Stimulated activated CD4-positive, alpha-beta T cell treated with anti-CD3 and anti-CD28 coated beads, TNF-alpha, amount 100 ng/mL, for 48 hours (primary cell): ENCODE measurements at regions not wholly inside any gene's neighbourhood (a gene's known extent, or its start where the extent isn't known, plus 50 kb on each side); places are given as distances from the start of the nearest gene placed in this dataset.
"Not testable (repeated sequence)": the region's sequence is repeated elsewhere in the genome, so short reads cannot be mapped to it uniquely, and the experiment has no call there.

Experiments
- DNase-seq, 3 donors: peaks; one replicate each; pipeline ENCODE4 v3.0.0-alpha.2; 2020; ENCODE audit warnings: low read depth in 3 of 3

- no peak for DNase-seq
Measured at GRCh38 chr1:182331387-182331786, 60.2 kb downstream of the GLUL start.

DNA sequence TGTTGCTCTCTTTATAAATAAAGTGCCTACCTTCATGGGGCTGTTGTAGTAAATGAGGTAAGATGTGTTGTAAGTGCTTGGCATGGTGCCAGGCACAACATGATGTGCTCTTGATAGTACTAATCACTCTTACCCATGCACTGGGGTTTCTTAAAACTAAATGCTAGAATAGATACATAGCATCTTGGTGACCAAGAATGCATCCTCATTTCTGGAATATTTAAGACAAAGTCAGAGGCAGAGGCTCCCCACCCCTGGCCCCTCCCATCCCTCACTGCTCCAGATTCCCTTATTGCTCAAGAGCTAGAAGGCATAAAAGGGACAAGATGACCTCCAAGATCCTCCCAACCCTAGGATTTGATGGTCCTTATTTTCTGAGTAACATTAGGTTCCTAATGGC is 61.3 kb downstream of the GLUL start:
- no peak for DNase-seq

DNA sequence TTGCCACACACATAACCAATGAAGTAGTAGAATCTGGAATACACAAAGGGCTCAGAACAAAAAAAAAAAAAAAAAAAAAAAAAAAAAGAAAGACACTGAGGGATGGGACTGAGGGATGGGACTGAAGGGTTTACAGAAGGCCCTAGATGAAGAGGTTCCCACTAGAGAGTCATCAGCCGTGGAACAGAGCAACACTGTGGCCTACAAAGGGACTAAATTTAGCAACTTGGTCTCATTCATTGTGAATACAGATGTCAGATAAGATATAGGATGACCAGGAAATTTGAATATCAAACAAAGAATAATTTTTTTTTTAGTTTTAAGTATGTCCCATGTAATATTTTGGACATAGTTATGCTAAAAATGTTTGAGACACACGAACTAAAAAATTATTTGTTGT is 62.1 kb downstream of the GLUL start:
- no peak for DNase-seq

- DNase-seq: no peak
Measured at GRCh38 chr1:182328591-182328990, 63.0 kb downstream of the GLUL start.

- no peak for DNase-seq
Measured at GRCh38 chr1:182325339-182325738, 66.3 kb downstream of the GLUL start.

DNA sequence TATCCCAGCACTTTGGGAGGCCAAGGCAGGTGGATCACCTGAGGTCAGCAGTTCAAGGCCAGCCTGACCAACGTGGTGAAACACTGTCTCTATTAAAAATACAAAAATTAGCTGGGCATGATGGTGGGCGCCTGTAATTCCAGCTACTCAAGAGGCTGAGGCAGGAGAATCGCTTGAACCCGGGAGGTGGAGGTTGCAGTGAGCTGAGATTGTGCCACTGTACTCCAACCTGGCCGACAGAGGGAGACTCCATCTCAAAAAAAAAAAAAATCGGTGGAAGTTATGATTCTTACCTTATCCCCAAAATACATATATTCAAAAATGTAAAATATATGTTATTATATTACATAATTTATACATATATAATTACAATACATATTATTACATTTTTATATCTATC is 70.1 kb downstream of the GLUL start:
- DNase-seq: not testable (repeated sequence)

DNA sequence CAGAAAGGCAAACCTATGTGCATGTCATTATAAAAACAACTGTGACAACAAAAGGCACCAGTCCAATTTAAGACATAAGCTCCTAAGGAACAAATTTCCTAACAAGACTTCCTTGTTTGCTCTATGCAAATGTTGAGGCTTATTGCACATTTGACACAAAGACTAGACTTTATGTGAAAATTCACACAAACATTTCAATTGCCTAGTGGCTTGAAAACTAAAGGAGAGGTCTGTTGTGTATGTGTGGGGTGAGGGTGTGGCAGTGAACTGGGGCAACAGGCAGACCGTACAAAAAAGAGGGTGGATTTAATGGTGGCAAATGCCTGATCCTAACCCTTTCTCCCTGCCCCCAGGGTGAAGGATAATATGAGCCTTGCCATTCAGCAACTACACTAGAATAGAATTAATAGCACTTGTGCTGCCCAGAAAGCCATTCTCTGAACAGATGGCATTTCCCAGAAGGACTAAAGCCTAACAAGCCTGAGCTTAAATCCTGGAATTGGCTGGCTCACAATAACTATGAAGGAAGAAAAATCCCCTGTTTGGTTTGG is 73.9 kb downstream of the GLUL start:
- no peak for DNase-seq

DNA sequence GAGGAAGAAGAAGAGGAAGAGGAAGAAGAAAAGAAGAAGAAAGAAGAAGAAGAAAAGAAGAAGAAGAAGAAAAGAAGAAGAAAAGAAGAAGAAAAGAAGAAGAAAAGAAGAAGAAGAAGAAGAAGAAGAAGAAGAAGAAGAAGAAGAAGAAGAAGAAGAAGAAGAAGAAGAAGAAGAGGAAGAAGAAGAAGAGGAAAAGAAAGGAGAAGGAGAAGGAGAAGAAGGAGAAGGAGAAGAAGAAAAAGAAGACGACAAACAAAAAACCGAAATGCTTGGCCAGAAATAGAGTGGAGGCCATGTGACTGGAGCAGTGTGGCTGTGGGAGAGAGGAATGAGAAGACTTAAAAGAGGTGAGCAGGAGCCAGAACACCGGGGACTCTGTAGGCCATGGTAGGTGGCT is 75.1 kb downstream of the GLUL start:
- DNase-seq: not testable (repeated sequence)

GRCh38 chr1:182315167-182315556 is 76.4 kb downstream of the GLUL start:
- no peak for DNase-seq

DNA sequence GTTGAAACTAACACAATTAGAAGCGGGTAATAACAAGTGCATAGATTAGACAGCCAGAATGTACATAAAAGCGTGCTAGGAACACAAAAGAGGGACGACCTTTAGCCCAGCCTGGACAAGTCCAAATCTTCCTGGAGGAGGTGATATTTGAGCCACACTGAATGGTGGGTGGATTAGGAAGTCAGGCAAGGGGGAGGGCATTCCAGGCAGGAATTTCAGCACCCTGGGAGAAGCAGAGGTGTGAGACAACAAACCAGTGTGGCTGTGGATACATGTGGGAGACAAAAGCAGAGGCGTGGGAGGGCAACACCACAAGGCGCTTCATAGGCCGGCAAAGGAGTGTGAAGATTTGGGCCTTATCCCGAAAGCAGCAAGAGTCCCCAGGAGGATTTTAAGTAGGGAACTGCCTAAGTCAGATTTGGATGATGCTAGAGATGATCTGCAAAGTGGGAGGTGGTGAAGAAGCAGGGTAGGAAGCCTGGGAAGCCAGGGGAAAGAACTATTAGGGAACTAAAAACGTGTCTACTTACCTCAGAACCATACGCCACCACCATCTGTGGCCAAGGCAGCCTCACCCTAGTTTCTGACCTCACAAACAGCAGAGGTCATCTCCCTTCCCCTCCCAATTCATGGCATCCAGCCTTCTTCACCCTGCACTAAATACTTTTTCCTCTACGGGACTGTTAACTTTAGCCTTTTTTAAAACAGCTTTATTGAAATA is 81.8 kb downstream of the GLUL start:
- no peak for DNase-seq

GRCh38 chr1:182308826-182309225 is 82.8 kb downstream of the GLUL start:
- DNase-seq: no peak

DNA sequence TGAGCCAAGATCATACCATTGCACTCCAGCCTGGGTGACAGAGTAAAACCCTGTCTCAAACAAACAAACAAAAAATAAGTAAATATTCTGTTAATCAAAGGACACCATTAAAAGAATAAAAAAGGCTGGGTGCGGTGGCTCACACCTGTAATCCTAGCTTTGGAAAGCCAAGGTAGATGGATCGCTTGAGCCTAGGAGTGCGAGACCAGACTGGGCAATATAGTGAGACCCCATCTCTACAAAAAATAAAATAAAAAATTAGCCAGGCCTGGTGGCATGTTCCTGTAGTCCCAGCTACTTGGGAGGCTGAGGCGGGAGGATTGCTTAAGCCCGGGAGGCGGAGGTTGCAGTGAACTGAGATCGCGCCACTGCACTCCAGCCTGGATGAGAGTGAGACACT is 84.1 kb downstream of the GLUL start:
- not testable (repeated sequence) for DNase-seq

- no peak for DNase-seq
Measured at GRCh38 chr1:182305861-182306260, 85.7 kb downstream of the GLUL start.

DNA sequence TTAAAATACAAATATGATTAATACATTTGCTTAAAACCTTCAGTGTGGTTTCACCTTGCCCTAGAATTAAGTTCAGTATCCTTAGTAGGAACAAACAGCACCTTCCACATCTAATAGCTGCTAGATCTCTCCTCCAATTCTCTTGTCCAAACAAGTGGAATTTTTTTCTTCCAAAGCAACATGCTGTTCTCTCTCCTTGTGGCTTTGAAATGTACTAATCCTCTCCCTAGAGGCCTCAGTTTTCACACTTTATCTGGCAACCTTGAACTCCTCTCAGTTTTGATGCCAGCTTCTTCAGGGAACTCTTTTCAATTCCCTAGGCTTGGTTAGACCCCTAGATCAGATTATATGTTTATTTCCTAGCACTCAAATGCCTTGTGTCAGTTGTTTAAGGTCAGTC is 87.0 kb downstream of the GLUL start:
- no peak for DNase-seq

- DNase-seq: no peak
Measured at GRCh38 chr1:182304218-182304617, 87.4 kb downstream of the GLUL start.

- no peak for DNase-seq
Measured at GRCh38 chr1:182303778-182304177, 87.8 kb downstream of the GLUL start.

DNA sequence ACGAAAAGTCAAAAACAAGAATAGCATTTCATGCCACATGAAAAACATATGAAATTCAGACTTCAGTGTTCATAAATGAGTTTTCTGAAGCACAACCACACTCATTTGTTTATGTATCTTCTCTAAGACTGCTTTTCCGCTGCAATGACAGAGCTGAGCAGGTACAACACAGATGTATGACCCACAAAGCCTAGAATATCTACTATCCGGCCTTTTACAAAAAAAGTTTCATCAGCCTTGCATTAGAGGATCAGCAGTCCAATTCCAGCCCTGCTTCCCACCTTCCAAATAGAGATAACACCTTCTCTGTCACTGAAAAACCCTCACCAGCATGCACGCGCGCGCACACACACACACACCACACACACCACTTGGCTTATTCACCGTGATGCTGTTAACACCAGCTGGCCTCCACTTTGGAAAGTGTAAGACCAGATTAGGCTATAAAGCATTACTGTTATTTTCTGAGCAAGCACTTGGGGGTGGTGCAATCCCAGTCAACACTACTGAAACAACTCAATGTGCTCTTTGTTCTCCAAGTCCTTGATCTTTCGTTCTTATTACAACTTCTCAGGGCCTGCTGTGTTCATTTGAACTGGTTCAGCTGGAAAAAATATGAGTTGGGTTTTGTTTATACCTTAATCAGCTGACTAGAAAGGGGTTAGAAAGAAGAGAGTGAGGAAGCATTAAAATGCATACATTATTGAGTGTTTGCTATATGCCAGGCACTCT is 90.0 kb downstream of the GLUL start:
- peak; percentile 1 to 11 (median 4) for DNase-seq

DNA sequence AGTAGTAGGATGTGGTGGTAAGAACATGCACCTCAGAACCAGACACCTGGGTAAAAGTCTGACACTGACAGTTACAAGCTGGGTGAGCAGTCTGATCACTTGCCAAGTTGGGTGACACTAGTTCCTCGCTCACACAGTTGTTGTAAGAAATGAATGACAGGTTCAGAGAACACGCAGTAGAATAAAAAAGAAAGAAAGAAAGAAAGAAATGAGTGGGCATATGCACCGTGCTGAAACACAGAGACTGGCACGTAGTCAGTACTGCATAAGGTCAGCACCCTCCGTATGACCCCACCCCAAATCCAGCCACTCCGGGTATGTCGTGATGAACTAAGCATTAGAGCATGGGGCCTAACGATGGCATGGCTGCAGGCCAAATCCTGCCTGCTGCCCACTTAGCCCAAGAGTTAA is 90.6 kb downstream of the GLUL start:
- peak in 1 of 3 donors; percentile 16 for DNase-seq

DNA sequence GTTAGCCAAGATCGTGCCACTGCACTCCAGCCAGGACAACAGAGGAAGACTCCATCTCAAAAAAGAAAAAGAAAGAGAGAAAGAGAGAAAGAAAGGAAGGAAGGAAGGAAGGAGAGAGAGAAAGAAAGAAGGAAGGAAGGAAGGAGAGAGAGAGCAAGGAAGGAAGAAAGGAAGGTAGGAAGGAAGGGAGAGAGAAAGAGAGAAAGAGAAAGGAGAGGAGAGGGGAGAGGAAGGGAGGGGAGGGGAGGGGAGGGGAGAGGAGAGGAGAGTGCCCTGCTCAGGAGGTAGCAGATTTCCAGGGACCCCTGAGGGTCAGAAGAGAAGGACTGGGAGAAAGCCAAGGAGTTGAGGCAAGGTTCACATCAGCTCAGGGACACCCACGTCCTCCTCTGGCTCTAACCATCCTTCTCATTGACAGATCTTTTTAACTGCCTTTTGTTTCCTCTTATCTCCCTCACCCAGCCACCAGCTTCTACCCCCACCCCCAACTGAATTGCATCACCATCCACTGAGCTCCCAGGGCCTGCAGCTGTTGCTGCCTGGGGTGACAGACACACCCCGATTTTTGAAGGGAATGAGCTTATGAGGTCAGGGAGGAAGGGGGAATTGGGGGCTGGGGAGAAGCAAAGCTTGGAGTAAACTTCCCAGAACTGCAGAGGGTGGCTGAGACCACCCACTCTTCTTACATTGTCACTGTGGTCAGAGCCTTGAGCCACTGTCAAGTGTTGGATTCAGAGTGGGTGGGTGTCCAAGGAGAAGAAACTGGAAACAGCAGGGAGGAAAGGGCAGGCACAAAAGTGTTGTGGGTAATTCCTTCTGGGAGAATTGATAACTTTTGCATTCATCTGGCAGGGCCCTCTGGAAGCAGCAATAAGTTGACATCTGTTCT is 91.6 kb downstream of the GLUL start:
- no peak for DNase-seq

DNA sequence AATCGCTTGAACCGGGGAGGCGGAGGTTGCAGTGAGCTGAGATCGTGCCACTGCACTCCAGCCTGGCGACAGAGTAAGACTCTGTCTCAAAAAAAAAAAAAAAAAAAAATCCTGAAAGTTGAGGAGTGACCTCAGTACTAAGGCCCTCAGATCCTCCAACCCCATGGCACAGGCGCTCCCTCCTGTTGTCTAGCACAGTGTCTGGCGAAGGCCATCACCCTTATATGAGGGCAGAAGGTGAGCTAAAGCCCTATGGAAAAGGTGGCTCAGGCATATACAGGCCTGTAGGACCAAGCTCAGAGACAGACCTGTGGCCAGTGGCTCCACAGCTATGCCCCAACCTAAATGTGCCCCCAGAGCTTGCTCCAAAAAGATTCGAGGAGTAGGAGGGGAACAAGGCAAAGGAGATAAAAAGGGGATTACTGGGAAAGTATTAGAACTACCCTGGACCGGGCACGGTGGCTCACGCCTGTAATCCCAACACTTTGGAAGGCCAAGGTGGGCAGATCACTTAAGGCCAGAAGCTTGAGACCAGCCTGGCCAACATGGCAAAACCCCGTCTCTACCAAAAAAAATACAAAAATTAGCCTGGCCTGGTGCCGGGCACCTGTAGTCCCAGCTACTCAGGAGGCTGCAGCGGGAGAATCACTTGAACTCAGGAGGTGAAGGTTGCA is 92.4 kb downstream of the GLUL start:
- DNase-seq: not testable (repeated sequence)

- DNase-seq: no peak
Measured at GRCh38 chr1:182297335-182297734, 94.3 kb downstream of the GLUL start.

- no peak for DNase-seq
Measured at GRCh38 chr1:182295697-182296096, 95.9 kb downstream of the GLUL start.
